H54 (cell line): ENCODE measurements at regions not wholly inside any gene's neighbourhood (a gene's known extent, or its start where the extent isn't known, plus 50 kb on each side); places are given as distances from the start of the nearest gene placed in this dataset.
"Not testable (repeated sequence)": the region's sequence is repeated elsewhere in the genome, so short reads cannot be mapped to it uniquely, and the experiment has no call there.

Experiments
- DNase-seq: peaks from one replicate; pipeline ENCODE4 v3.0.0; 2011; ENCODE audit warnings: low spot score, mixed read lengths; ENCODE audit not compliant: insufficient read length
- FAIRE-seq: peaks from 3 replicates; lab custom pipeline; 2011; peaks lifted over from hg19 to GRCh38; lab: Jason Lieb, UNC
- POLR2A ChIP-seq: IDR thresholded peaks from 2 replicates; pipeline ENCODE4 v1.6.1; 2011; ENCODE audit warnings: low read depth, mild to moderate bottlenecking, low read length

- DNase-seq (no peak), FAIRE-seq (no peak)
- TF ChIP-seq POLR2A: no peak
Measured at GRCh38 chr2:81043681-81044080, 739.1 kb upstream of the LRRTM1 start.

GRCh38 chr2:81007104-81007503 lies 702.6 kb upstream of the LRRTM1 start:
- TF ChIP-seq POLR2A: no peak
- FAIRE-seq: no peak

GRCh38 chr2:81002906-81003305 lies 698.4 kb upstream of the LRRTM1 start:
- FAIRE-seq (no peak), DNase-seq (no peak)
- TF ChIP-seq POLR2A: no peak

More at GRCh38 chr2:81007104-81007503, 702.6 kb upstream of the LRRTM1 start:
- DNase-seq: no peak

- no peak for DNase-seq
- no peak for FAIRE-seq
- no peak for TF ChIP-seq POLR2A
Measured at GRCh38 chr2:80987466-80987865, 682.9 kb upstream of the LRRTM1 start.

- no peak for TF ChIP-seq POLR2A
- DNase-seq (no peak), FAIRE-seq (no peak)
Measured at GRCh38 chr2:80969900-80970299, 665.3 kb upstream of the LRRTM1 start.

- FAIRE-seq (no peak), DNase-seq (no peak)
- no peak for TF ChIP-seq POLR2A
Measured at GRCh38 chr2:80968450-80968849, 663.9 kb upstream of the LRRTM1 start.

GRCh38 chr2:80947601-80948130 lies 643.1 kb upstream of the LRRTM1 start:
- TF ChIP-seq POLR2A: no peak
- FAIRE-seq (no peak), DNase-seq (no peak)

- FAIRE-seq (no peak), DNase-seq (no peak)
- no peak for TF ChIP-seq POLR2A
Measured at GRCh38 chr2:80943487-80943886, 638.9 kb upstream of the LRRTM1 start.

- no peak for TF ChIP-seq POLR2A
- DNase-seq (no peak), FAIRE-seq (no peak)
Measured at GRCh38 chr2:80942766-80943165, 638.2 kb upstream of the LRRTM1 start.

- TF ChIP-seq POLR2A: no peak
- FAIRE-seq: no peak
Measured at GRCh38 chr2:80938463-80938862, 633.9 kb upstream of the LRRTM1 start.

GRCh38 chr2:80931820-80932219 lies 627.3 kb upstream of the LRRTM1 start:
- not testable (repeated sequence) for FAIRE-seq, DNase-seq

More at GRCh38 chr2:80938463-80938862, 633.9 kb upstream of the LRRTM1 start:
- no peak for DNase-seq

GRCh38 chr2:80930777-80931176 lies 626.2 kb upstream of the LRRTM1 start:
- no peak for FAIRE-seq
- DNase-seq: no peak
- TF ChIP-seq POLR2A: no peak

- DNase-seq (no peak), FAIRE-seq (no peak)
- no peak for TF ChIP-seq POLR2A
Measured at GRCh38 chr2:80926168-80926567, 621.6 kb upstream of the LRRTM1 start.

GRCh38 chr2:80896576-80896975 lies 592.0 kb upstream of the LRRTM1 start:
- FAIRE-seq (no peak), DNase-seq (no peak)
- no peak for TF ChIP-seq POLR2A

GRCh38 chr2:80894486-80894885 lies 589.9 kb upstream of the LRRTM1 start:
- no peak for TF ChIP-seq POLR2A
- DNase-seq: no peak
- FAIRE-seq: no peak

GRCh38 chr2:80893711-80894110 lies 589.2 kb upstream of the LRRTM1 start:
- FAIRE-seq: no peak
- no peak for TF ChIP-seq POLR2A
- no peak for DNase-seq

GRCh38 chr2:80889009-80889408 lies 584.5 kb upstream of the LRRTM1 start:
- FAIRE-seq (no peak), DNase-seq (no peak)
- no peak for TF ChIP-seq POLR2A
